ENCODE measurements at regions not wholly inside any gene's neighbourhood (a gene's known extent, or its start where the extent isn't known, plus 50 kb on each side); places are given as distances from the start of the nearest gene placed in this dataset.

- TF ChIP-seq CTCF (IDR thresholded peaks at IDR 0.05) (no peak), POLR2A (IDR thresholded peaks at IDR 0.05) (no peak)
These were observed 272.0 kb upstream of the SESN3 start for GRCh38 chr11:95503047-95503446.

All from lower leg skin (tissue), 3 donors.